ENCODE measurements at regions not wholly inside any gene's neighbourhood (a gene's known extent, or its start where the extent isn't known, plus 50 kb on each side); places are given as distances from the start of the nearest gene placed in this dataset.

GRCh38 chr12:89257340-89257739, 95.0 kb downstream of the DUSP6 start:
- H3K36me3 Mint-ChIP-seq (ENCODE audit: insufficient read depth, unreplicated experiment), result no peaks in the 10 kb centered on the region
- no peaks in the 10 kb centered on the region for H3K4me1 Mint-ChIP-seq (ENCODE audit: low read depth, unreplicated experiment)
- no peaks in the 10 kb centered on the region for H3K27me3 Mint-ChIP-seq (ENCODE audit: insufficient read depth, unreplicated experiment)
- Histone ChIP-seq H3K4me3 (ENCODE audit: low read depth, low read length) (no peak overlapping the region), H3K4me1 (0 out of 2 replicates have a peak, but pooled peaks cover 6% of the 10 kb centered on the region), H3K9me3 (no peaks in the 10 kb centered on the region), H3K27me3 (replicated peaks; ENCODE audit: control insufficient read depth, insufficient read depth, low read length) (no peaks in the 10 kb centered on the region; the same call in 1 of the 2 replicates), H3K36me3 (ENCODE audit: control insufficient read depth, insufficient read depth, low read length) (no peaks in the 10 kb centered on the region)
- no TSS peak for BruUV-seq (replicated peaks)
- no peak for DNase-seq
- H3K4me3 Mint-ChIP-seq (ENCODE audit: unreplicated experiment), result no peak overlapping the region
- H3K9me3 Mint-ChIP-seq (ENCODE audit: unreplicated experiment), result no peaks in the 10 kb centered on the region
- ChIA-PET POLR2A (no interaction called here), CTCF (no interaction called here)
- TF ChIP-seq CTCF (IDR thresholded peaks at IDR 0.05; ENCODE audit: insufficient read depth in 1 of 2, low read depth in 1 of 2, low read length in 1 of 2, severe bottlenecking in 1 of 2, unreplicated experiment in 1 of 2), result no peak
- intact Hi-C loops (cut with micrococcal nuclease; ENCODE audit: unreplicated experiment), result no loop called here
- no peak overlapping the region for H3K27ac Mint-ChIP-seq (ENCODE audit: unreplicated experiment)

- H3K27me3 Mint-ChIP-seq (ENCODE audit: insufficient read depth, unreplicated experiment), result no peaks in the 10 kb centered on the region
- H3K27ac Mint-ChIP-seq (ENCODE audit: unreplicated experiment), result no peak overlapping the region
- H3K4me3 Mint-ChIP-seq (ENCODE audit: unreplicated experiment), result no peak overlapping the region
- intact Hi-C loops (cut with micrococcal nuclease; ENCODE audit: unreplicated experiment), result no loop called here
- no peaks in the 10 kb centered on the region for H3K36me3 ChIP-seq (ENCODE audit: control insufficient read depth, insufficient read depth, low read length)
- no peaks in the 10 kb centered on the region for H3K4me1 Mint-ChIP-seq (ENCODE audit: low read depth, unreplicated experiment)
- H3K27me3 ChIP-seq (replicated peaks; ENCODE audit: control insufficient read depth, insufficient read depth, low read length), result no peaks in the 10 kb centered on the region; the same call in 1 of the 2 replicates
- CTCF ChIA-PET, result no interaction called here
- POLR2A ChIA-PET, result no interaction called here
- no peaks in the 10 kb centered on the region for H3K9me3 Mint-ChIP-seq (ENCODE audit: unreplicated experiment)
- BruUV-seq (replicated peaks), result no TSS peak
- no peaks in the 10 kb centered on the region for H3K4me1 ChIP-seq
- H3K9me3 ChIP-seq, result no peaks in the 10 kb centered on the region
- H3K4me3 ChIP-seq (ENCODE audit: low read depth, low read length), result no peak overlapping the region
- DNase-seq, result no peak
- no peak for TF ChIP-seq CTCF (IDR thresholded peaks at IDR 0.05; ENCODE audit: insufficient read depth in 1 of 2, low read depth in 1 of 2, low read length in 1 of 2, severe bottlenecking in 1 of 2, unreplicated experiment in 1 of 2)
- no peaks in the 10 kb centered on the region for H3K36me3 Mint-ChIP-seq (ENCODE audit: insufficient read depth, unreplicated experiment)
Measured at GRCh38 chr12:89256060-89256459, 96.2 kb downstream of the DUSP6 start.

DNA sequence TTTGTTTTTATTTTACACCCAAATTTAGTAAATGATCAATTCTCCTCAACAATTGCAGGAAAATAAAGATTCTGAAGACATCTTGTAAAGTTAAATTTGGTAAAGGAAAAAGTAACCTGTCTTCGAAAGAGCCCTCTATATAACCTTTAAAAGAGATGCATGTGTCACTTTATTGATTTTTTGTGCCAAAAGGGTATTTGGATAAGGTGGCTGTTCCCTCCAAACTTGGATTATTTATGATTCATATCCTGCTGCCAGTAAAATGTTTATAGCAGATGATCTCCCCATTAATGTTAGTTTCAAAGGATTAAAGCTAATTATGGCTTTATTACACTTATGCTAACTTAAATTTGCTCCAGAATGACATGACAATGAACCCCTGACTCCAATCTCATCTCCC, 98.8 kb downstream of the DUSP6 start:
- Histone ChIP-seq H3K4me1 (no peaks in the 10 kb centered on the region), H3K36me3 (ENCODE audit: control insufficient read depth, insufficient read depth, low read length) (no peaks in the 10 kb centered on the region), H3K27me3 (replicated peaks; ENCODE audit: control insufficient read depth, insufficient read depth, low read length) (no peaks in the 10 kb centered on the region; the same call in 1 of the 2 replicates), H3K9me3 (no peaks in the 10 kb centered on the region), H3K4me3 (ENCODE audit: low read depth, low read length) (no peak overlapping the region)
- CTCF ChIA-PET, result no interaction called here
- Mint-ChIP-seq H3K4me3 (ENCODE audit: unreplicated experiment) (no peak overlapping the region), H3K4me1 (ENCODE audit: low read depth, unreplicated experiment) (no peaks in the 10 kb centered on the region), H3K36me3 (ENCODE audit: insufficient read depth, unreplicated experiment) (no peaks in the 10 kb centered on the region), H3K27ac (ENCODE audit: unreplicated experiment) (no peak overlapping the region), H3K9me3 (ENCODE audit: unreplicated experiment) (no peaks in the 10 kb centered on the region), H3K27me3 (ENCODE audit: insufficient read depth, unreplicated experiment) (no peaks in the 10 kb centered on the region)
- TF ChIP-seq CTCF (IDR thresholded peaks at IDR 0.05; ENCODE audit: insufficient read depth in 1 of 2, low read depth in 1 of 2, low read length in 1 of 2, severe bottlenecking in 1 of 2, unreplicated experiment in 1 of 2), result no peak
- POLR2A ChIA-PET, result no interaction called here
- no peak for DNase-seq
- no TSS peak for BruUV-seq (replicated peaks)
- intact Hi-C loops (cut with micrococcal nuclease; ENCODE audit: unreplicated experiment), result no loop called here

Measured in Caco-2 (cell line).